Neural crest cell (in vitro differentiated cells): ENCODE measurements at regions not wholly inside any gene's neighbourhood (a gene's known extent, or its start where the extent isn't known, plus 50 kb on each side); places are given as distances from the start of the nearest gene placed in this dataset.
A peak's percentile ranks its signal among the peaks of the same experiment; 100 is the strongest.

Experiments
- DNase-seq: peaks from one replicate; pipeline ENCODE4 v3.0.0; 2021; ENCODE audit warnings: low read depth, mixed read lengths, low spot score
- H3K27ac Mint-ChIP-seq: one replicate; pipeline ENCODE4 v1.8.0; 2021; ENCODE audit warnings: mild to moderate bottlenecking, mixed read lengths; ENCODE audit not compliant: unreplicated experiment
- H3K27me3 Mint-ChIP-seq: 2 replicates; pipeline ENCODE4 v1.8.0; 2021; ENCODE audit warnings: low read depth, mild to moderate bottlenecking, mixed read lengths
- H3K36me3 Mint-ChIP-seq: 2 replicates; pipeline ENCODE4 v1.8.0; 2021; ENCODE audit warnings: low read depth, mild to moderate bottlenecking, mixed read lengths
- H3K4me1 Mint-ChIP-seq: 2 replicates; pipeline ENCODE4 v1.8.0; 2021; ENCODE audit warnings: mixed read lengths
- H3K4me3 Mint-ChIP-seq: one replicate; pipeline ENCODE4 v1.8.0; 2021; ENCODE audit warnings: mild to moderate bottlenecking, mixed read lengths
- H3K9me3 Mint-ChIP-seq: 2 replicates; pipeline ENCODE4 v1.8.0; 2021; ENCODE audit warnings: mixed read lengths
- CTCF ChIP-seq: fragments of 200-600 bp; sonication (generic); conservative IDR thresholded peaks from 2 replicates; pipeline ENCODE4 v1.5.0; 2021; ENCODE audit warnings: antibody characterized with exemption, mild to moderate bottlenecking

- no peak for DNase-seq
- Mint-ChIP-seq H3K4me1 (no peaks in the 10 kb centered on the region), H3K4me3 (no peak overlapping the region), H3K27ac (peak overlapping the region; percentile 58), H3K9me3 (peaks cover 7% of the 10 kb centered on the region), H3K36me3 (peaks cover 3% of the 10 kb centered on the region), H3K27me3 (peaks cover 8% of the 10 kb centered on the region)
- no peak for TF ChIP-seq CTCF
Measured at GRCh38 chr2:72040629-72041571, 106.8 kb downstream of the CYP26B1 start.

GRCh38 chr2:72038524-72038923 is 109.1 kb downstream of the CYP26B1 start:
- DNase-seq, result no peak
- no peak overlapping the region for H3K4me3 Mint-ChIP-seq
- no peak overlapping the region for H3K27ac Mint-ChIP-seq
- peaks cover 8% of the 10 kb centered on the region for H3K27me3 Mint-ChIP-seq
- H3K4me1 Mint-ChIP-seq, result no peaks in the 10 kb centered on the region
- peaks cover under 1% of the 10 kb centered on the region for H3K9me3 Mint-ChIP-seq
- no peak for TF ChIP-seq CTCF
- H3K36me3 Mint-ChIP-seq, result no peaks in the 10 kb centered on the region

GRCh38 chr2:72037261-72037666 is 110.4 kb downstream of the CYP26B1 start:
- TF ChIP-seq CTCF, result no peak
- H3K27ac Mint-ChIP-seq, result no peak overlapping the region

GRCh38 chr2:72036595-72036994 is 111.1 kb downstream of the CYP26B1 start:
- no peak overlapping the region for H3K4me3 Mint-ChIP-seq
- no peaks in the 10 kb centered on the region for H3K4me1 Mint-ChIP-seq
- H3K27me3 Mint-ChIP-seq, result peaks cover 12% of the 10 kb centered on the region
- no peaks in the 10 kb centered on the region for H3K9me3 Mint-ChIP-seq
- H3K27ac Mint-ChIP-seq, result no peak overlapping the region
- no peaks in the 10 kb centered on the region for H3K36me3 Mint-ChIP-seq
- no peak for DNase-seq
- TF ChIP-seq CTCF, result no peak

More at GRCh38 chr2:72037261-72037666, 110.4 kb downstream of the CYP26B1 start:
- no peaks in the 10 kb centered on the region for H3K36me3 Mint-ChIP-seq
- no peak overlapping the region for H3K4me3 Mint-ChIP-seq
- no peaks in the 10 kb centered on the region for H3K4me1 Mint-ChIP-seq
- peaks cover 8% of the 10 kb centered on the region for H3K27me3 Mint-ChIP-seq
- no peaks in the 10 kb centered on the region for H3K9me3 Mint-ChIP-seq
- no peak for DNase-seq

GRCh38 chr2:72036173-72036545 is 111.5 kb downstream of the CYP26B1 start:
- H3K4me3 Mint-ChIP-seq, result no peak overlapping the region
- no peaks in the 10 kb centered on the region for H3K4me1 Mint-ChIP-seq
- no peak overlapping the region for H3K27ac Mint-ChIP-seq
- H3K36me3 Mint-ChIP-seq, result no peaks in the 10 kb centered on the region
- no peak for DNase-seq
- peaks cover 12% of the 10 kb centered on the region for H3K27me3 Mint-ChIP-seq
- TF ChIP-seq CTCF, result no peak
- no peaks in the 10 kb centered on the region for H3K9me3 Mint-ChIP-seq
